ENCODE measurements at regions not wholly inside any gene's neighbourhood (a gene's known extent, or its start where the extent isn't known, plus 50 kb on each side); places are given as distances from the start of the nearest gene placed in this dataset.

DNA sequence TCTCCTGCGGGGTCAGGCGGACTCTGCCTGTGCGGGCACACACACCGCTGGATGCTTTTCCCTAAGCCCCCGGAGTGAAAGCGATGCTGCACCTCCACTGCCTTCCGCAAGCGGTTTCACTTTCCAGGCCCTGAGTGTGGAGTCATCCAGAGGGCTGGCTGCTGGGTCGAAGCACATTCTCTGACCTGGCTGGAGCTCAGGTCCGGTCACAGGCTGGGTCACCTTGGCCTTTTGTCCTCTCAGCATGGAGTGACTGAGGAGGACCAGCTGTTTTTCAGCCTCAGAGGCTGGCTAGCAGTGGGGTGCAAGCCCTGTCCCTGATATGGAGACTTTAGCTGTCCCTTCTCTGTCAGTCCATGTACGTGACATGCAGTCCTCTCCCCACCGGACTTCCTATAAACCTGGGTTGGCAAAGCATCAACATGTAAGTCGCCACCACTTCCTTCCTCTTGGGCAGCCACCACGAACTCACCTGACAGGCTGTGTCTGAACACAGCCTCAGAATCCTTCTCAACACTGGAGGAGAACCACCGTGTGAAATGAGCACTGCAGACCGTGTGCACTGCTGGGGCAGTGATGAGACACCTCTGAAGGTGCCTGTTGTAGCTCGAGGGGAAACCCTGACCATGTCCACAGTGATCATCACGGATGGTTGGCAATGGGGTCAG lies 51.3 kb downstream of the GADD45G start:
- no peaks in the 10 kb centered on the region for H3K36me3 ChIP-seq (ENCODE audit: control insufficient read depth, insufficient read depth, low read length)
- H3K27ac ChIP-seq (ENCODE audit: insufficient read depth, low read depth, low read length, poor library complexity, severe bottlenecking) = no peak overlapping the region
- no peaks in the 10 kb centered on the region for H3K27me3 ChIP-seq (ENCODE audit: control insufficient read depth, insufficient read depth, low read length, poor library complexity, severe bottlenecking)
- WGBS, 2 experiments = 88 to 89% methylated on average over 18 of the region's 18 CpGs
- H3K9me3 ChIP-seq (ENCODE audit: control insufficient read depth, low read length) = no peaks in the 10 kb centered on the region
- H3K4me1 ChIP-seq (ENCODE audit: control insufficient read depth, insufficient read depth, low read length) = peaks cover 30% of the 10 kb centered on the region
- no peak overlapping the region for H3K4me3 ChIP-seq (ENCODE audit: insufficient read depth, low read depth, low read length)

- Histone ChIP-seq H3K4me1 (ENCODE audit: control insufficient read depth, insufficient read depth, low read length) (peaks cover 37% of the 10 kb centered on the region), H3K27ac (ENCODE audit: insufficient read depth, low read depth, low read length, poor library complexity, severe bottlenecking) (no peak overlapping the region), H3K4me3 (ENCODE audit: insufficient read depth, low read depth, low read length) (no peak overlapping the region), H3K9me3 (ENCODE audit: control insufficient read depth, low read length) (no peaks in the 10 kb centered on the region), H3K36me3 (ENCODE audit: control insufficient read depth, insufficient read depth, low read length) (no peaks in the 10 kb centered on the region), H3K27me3 (ENCODE audit: control insufficient read depth, insufficient read depth, low read length, poor library complexity, severe bottlenecking) (no peaks in the 10 kb centered on the region)
- WGBS, 2 experiments = 73 to 74% methylated on average over 5 of the region's 5 CpGs
Measured at GRCh38 chr9:89657295-89657694, 52.5 kb downstream of the GADD45G start.

- peaks cover 39% of the 10 kb centered on the region for H3K4me1 ChIP-seq (ENCODE audit: control insufficient read depth, insufficient read depth, low read length)
- WGBS, 2 experiments = 81 to 84% methylated on average over 4 of the region's 4 CpGs
- H3K27ac ChIP-seq (ENCODE audit: insufficient read depth, low read depth, low read length, poor library complexity, severe bottlenecking) = no peak overlapping the region
- no peaks in the 10 kb centered on the region for H3K36me3 ChIP-seq (ENCODE audit: control insufficient read depth, insufficient read depth, low read length)
- H3K4me3 ChIP-seq (ENCODE audit: insufficient read depth, low read depth, low read length) = no peak overlapping the region
- no peaks in the 10 kb centered on the region for H3K27me3 ChIP-seq (ENCODE audit: control insufficient read depth, insufficient read depth, low read length, poor library complexity, severe bottlenecking)
- no peaks in the 10 kb centered on the region for H3K9me3 ChIP-seq (ENCODE audit: control insufficient read depth, low read length)
Measured at GRCh38 chr9:89657765-89658164, 53.0 kb downstream of the GADD45G start.

DNA sequence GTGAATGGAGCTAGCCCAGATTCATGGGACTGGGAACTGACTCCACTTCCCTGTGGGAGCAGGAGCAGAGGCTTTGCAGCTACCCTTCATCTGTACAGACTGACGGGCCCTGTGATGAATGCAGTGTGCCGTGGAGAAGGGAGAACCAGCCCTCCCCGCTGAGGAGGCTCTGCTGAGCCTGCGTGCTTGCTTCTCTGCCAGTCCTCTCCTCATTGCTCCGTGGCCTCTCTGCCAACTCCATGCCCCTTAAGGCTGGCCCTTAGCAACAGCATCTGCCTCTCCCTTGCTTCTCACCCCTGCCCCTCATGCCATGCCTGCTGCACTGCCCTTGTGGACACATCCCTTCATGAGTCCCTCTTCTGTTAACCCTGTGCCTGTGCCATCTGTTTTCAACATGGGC lies 53.6 kb downstream of the GADD45G start:
- Histone ChIP-seq H3K4me1 (ENCODE audit: control insufficient read depth, insufficient read depth, low read length) (peaks cover 45% of the 10 kb centered on the region), H3K4me3 (ENCODE audit: insufficient read depth, low read depth, low read length) (no peak overlapping the region), H3K36me3 (ENCODE audit: control insufficient read depth, insufficient read depth, low read length) (no peaks in the 10 kb centered on the region), H3K27me3 (ENCODE audit: control insufficient read depth, insufficient read depth, low read length, poor library complexity, severe bottlenecking) (peaks cover under 1% of the 10 kb centered on the region), H3K9me3 (ENCODE audit: control insufficient read depth, low read length) (no peaks in the 10 kb centered on the region), H3K27ac (ENCODE audit: insufficient read depth, low read depth, low read length, poor library complexity, severe bottlenecking) (no peak overlapping the region)
- 87 to 92% methylated on average over 5 of the region's 5 CpGs for WGBS, 2 experiments

- H3K27me3 ChIP-seq (ENCODE audit: control insufficient read depth, insufficient read depth, low read length, poor library complexity, severe bottlenecking) = peaks cover 3% of the 10 kb centered on the region
- H3K4me1 ChIP-seq (ENCODE audit: control insufficient read depth, insufficient read depth, low read length) = peaks cover 45% of the 10 kb centered on the region
- no peaks in the 10 kb centered on the region for H3K9me3 ChIP-seq (ENCODE audit: control insufficient read depth, low read length)
- H3K4me3 ChIP-seq (ENCODE audit: insufficient read depth, low read depth, low read length) = no peak overlapping the region
- no peak overlapping the region for H3K27ac ChIP-seq (ENCODE audit: insufficient read depth, low read depth, low read length, poor library complexity, severe bottlenecking)
- 79 to 80% methylated on average over 6 of the region's 6 CpGs for WGBS, 2 experiments
- no peaks in the 10 kb centered on the region for H3K36me3 ChIP-seq (ENCODE audit: control insufficient read depth, insufficient read depth, low read length)
Measured at GRCh38 chr9:89658931-89659330, 54.1 kb downstream of the GADD45G start.

DNA sequence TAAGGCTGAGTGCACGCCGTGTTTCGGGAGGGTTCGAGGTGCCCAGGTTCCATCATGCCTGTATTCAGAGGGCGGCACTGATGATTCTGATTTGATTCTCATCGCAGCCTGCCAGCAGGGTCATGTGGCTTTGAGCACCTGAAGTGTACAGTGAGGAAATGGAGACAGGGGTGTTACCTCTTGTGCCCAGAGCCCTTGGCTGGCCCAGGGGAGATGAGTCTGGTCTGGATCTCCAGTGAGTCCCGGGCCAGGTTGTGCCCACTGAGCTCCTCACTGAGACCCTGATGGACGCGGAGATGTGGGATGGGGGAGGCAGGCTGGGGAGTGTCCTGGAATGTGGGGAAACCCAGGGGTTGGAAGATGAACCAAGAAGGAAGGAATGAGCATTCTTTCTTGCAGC lies 54.7 kb downstream of the GADD45G start:
- H3K36me3 ChIP-seq (ENCODE audit: control insufficient read depth, insufficient read depth, low read length) = no peaks in the 10 kb centered on the region
- 94 to 97% methylated on average over 9 of the region's 9 CpGs for WGBS, 2 experiments

DNA sequence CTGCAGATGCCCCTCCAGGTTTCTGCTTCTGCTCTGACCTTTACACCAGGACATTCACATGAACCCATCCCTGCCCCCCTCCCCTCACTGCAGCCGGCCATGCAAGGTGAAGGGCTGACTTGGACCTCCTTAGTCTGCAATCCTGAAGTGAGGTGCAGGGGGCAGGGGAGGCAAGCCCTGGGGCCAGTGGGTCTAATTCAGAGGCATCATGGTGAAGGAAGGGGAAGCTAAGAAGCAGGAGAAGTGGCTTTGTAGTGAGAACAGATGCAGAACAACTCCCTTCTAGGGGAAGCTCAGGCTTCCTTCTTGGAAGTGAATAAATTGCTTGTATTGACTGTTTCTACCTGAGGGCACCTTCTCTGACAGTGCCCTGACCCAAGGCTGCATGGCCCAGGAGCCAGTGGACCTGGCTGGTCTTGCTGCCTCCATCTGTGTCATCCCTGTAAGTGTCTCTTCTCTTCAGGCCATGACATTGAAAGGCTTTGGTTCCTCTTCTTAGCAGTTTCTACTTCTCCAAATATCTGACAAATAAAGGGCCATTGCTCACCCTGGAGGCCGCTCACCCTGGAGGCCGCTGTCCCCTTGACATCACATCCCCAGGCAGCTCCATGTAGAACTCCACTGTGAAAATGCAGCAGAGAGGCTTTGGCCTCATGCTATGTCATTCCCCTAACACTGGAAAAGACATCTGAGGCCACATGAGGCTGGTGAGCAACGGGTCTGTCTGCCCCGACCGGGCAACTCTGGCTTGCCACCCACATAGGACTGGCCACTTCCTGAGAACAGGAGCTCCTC lies 55.3 kb downstream of the GADD45G start:
- WGBS, 2 experiments = 91 to 97% methylated on average over 6 of the region's 6 CpGs
- Histone ChIP-seq H3K27ac (ENCODE audit: insufficient read depth, low read depth, low read length, poor library complexity, severe bottlenecking) (no peak overlapping the region), H3K27me3 (ENCODE audit: control insufficient read depth, insufficient read depth, low read length, poor library complexity, severe bottlenecking) (peaks cover 3% of the 10 kb centered on the region), H3K9me3 (ENCODE audit: control insufficient read depth, low read length) (no peaks in the 10 kb centered on the region), H3K36me3 (ENCODE audit: control insufficient read depth, insufficient read depth, low read length) (no peaks in the 10 kb centered on the region), H3K4me3 (ENCODE audit: insufficient read depth, low read depth, low read length) (no peak overlapping the region), H3K4me1 (ENCODE audit: control insufficient read depth, insufficient read depth, low read length) (peaks cover 36% of the 10 kb centered on the region)

More for the DNA sequence above, 54.7 kb downstream of the GADD45G start:
- Histone ChIP-seq H3K9me3 (ENCODE audit: control insufficient read depth, low read length) (no peaks in the 10 kb centered on the region), H3K4me3 (ENCODE audit: insufficient read depth, low read depth, low read length) (no peak overlapping the region), H3K27me3 (ENCODE audit: control insufficient read depth, insufficient read depth, low read length, poor library complexity, severe bottlenecking) (peaks cover 3% of the 10 kb centered on the region), H3K4me1 (ENCODE audit: control insufficient read depth, insufficient read depth, low read length) (peaks cover 42% of the 10 kb centered on the region), H3K27ac (ENCODE audit: insufficient read depth, low read depth, low read length, poor library complexity, severe bottlenecking) (no peak overlapping the region)

GRCh38 chr9:89661391-89661949 lies 56.7 kb downstream of the GADD45G start:
- Histone ChIP-seq H3K9me3 (ENCODE audit: control insufficient read depth, low read length) (no peaks in the 10 kb centered on the region), H3K36me3 (ENCODE audit: control insufficient read depth, insufficient read depth, low read length) (no peaks in the 10 kb centered on the region), H3K4me3 (ENCODE audit: insufficient read depth, low read depth, low read length) (no peak overlapping the region), H3K27me3 (ENCODE audit: control insufficient read depth, insufficient read depth, low read length, poor library complexity, severe bottlenecking) (peaks cover 3% of the 10 kb centered on the region), H3K27ac (ENCODE audit: insufficient read depth, low read depth, low read length, poor library complexity, severe bottlenecking) (peak overlapping the region; percentile 11), H3K4me1 (ENCODE audit: control insufficient read depth, insufficient read depth, low read length) (peaks cover 27% of the 10 kb centered on the region)
- 72% methylated on average over 13 of the region's 13 CpGs for WGBS, 2 experiments

GRCh38 chr9:89661956-89662717 lies 57.3 kb downstream of the GADD45G start:
- Histone ChIP-seq H3K36me3 (ENCODE audit: control insufficient read depth, insufficient read depth, low read length) (no peaks in the 10 kb centered on the region), H3K4me1 (ENCODE audit: control insufficient read depth, insufficient read depth, low read length) (peaks cover 22% of the 10 kb centered on the region), H3K27me3 (ENCODE audit: control insufficient read depth, insufficient read depth, low read length, poor library complexity, severe bottlenecking) (peaks cover 3% of the 10 kb centered on the region), H3K9me3 (ENCODE audit: control insufficient read depth, low read length) (no peaks in the 10 kb centered on the region), H3K4me3 (ENCODE audit: insufficient read depth, low read depth, low read length) (peak overlapping the region; percentile 1), H3K27ac (ENCODE audit: insufficient read depth, low read depth, low read length, poor library complexity, severe bottlenecking) (peak overlapping the region; percentile 11)
- WGBS, 2 experiments = 34 to 36% methylated on average over 21 of the region's 21 CpGs
